ENCODE measurements at regions not wholly inside any gene's neighbourhood (a gene's known extent, or its start where the extent isn't known, plus 50 kb on each side); places are given as distances from the start of the nearest gene placed in this dataset.

DNA sequence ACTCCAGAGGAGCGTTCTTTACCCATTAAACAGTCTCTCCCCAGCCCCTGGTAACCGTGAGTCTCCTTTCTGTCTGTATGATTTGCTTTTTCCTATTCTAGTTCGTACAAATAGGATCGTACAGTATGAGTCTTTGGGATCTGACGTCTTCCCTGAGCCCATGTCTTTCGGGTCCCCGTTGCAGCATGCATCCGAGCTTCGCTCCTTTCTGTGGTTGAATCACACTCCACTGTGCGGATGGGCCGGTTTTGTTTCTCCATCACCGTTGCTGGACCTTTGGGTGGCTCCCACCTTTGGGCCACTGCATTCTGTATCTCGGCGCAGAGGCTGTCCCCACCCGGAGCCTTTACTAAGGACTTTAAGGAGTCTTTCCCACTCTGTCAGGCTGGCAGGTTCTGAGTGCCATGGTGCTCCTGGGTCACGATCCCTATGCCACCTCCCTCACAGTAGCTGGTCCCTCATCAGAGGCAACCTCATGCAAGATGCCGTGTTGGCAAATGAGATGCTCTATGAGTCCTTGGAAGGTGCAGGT is 145.7 kb upstream of the COL5A1 start:
- Histone ChIP-seq H3K36me3 (ENCODE audit: control insufficient read depth in 2 of 4, insufficient read depth in 4 of 4, low read length in 3 of 4) (no peaks in the 10 kb centered on the region), H3K23ac (ENCODE audit: insufficient read length) (no peak overlapping the region), H3K79me2 (ENCODE audit: control insufficient read depth in 1 of 2, insufficient read depth in 2 of 2, low read length in 2 of 2) (no peaks in the 10 kb centered on the region), H2AFZ (ENCODE audit: low read length) (no peak overlapping the region), H2BK20ac (ENCODE audit: low read length) (no peak overlapping the region), H3K79me1 (ENCODE audit: low read depth, low read length) (no peaks in the 10 kb centered on the region), H4K5ac (ENCODE audit: insufficient read length, low read depth, low read length) (no peak overlapping the region), H3K27me3 (replicated peaks in 1 of 4; ENCODE audit: control insufficient read depth in 3 of 4, extremely low read depth in 1 of 4, insufficient read depth in 3 of 4, low read length in 3 of 4) (no peaks in the 10 kb centered on the region; a peak in 1 of 7 replicates), H3K9me3 (ENCODE audit: insufficient read depth in 2 of 2, low read depth in 1 of 2, low read length in 1 of 2) (no peaks in the 10 kb centered on the region; a peak in 1 of 4 replicates), H4K20me1 (replicated peaks in 1 of 2; ENCODE audit: control insufficient read depth in 1 of 2, insufficient read depth in 2 of 2, low read length in 2 of 2) (no peaks in the 10 kb centered on the region), H3K9ac (replicated peaks in 1 of 4; ENCODE audit: extremely low read depth in 1 of 4, low read depth in 3 of 4, low read length in 3 of 4) (no peak overlapping the region), H4K91ac (replicated peaks; ENCODE audit: insufficient read length, low read length) (no peak overlapping the region), H2BK120ac (replicated peaks; ENCODE audit: low read depth, low read length) (no peak overlapping the region), H4K8ac (ENCODE audit: extremely low read depth, insufficient read depth, low read length) (no peak overlapping the region), H3K18ac (ENCODE audit: extremely low read depth, low read length) (no peak overlapping the region), H2AK5ac (ENCODE audit: low read depth, low read length) (no peak overlapping the region), H3K14ac (ENCODE audit: insufficient read length) (no peak overlapping the region), H2BK12ac (ENCODE audit: low read depth, low read length) (no peak overlapping the region), H3K4me2 (ENCODE audit: insufficient read depth in 1 of 2, low read depth in 2 of 2, low read length in 2 of 2) (no peak overlapping the region), H2BK5ac (ENCODE audit: low read depth, low read length) (no peak overlapping the region), H3K4ac (replicated peaks; ENCODE audit: insufficient read length, low read depth, low read length) (no peak overlapping the region), H3K27ac (ENCODE audit: low read depth, low read length) (no peak overlapping the region), H3K4me3 (ENCODE audit: extremely low read depth in 1 of 4, insufficient read depth in 2 of 4, low read depth in 3 of 4, low read length in 4 of 4) (no peak overlapping the region), H3K23me2 (ENCODE audit: low read depth, low read length) (no peaks in the 10 kb centered on the region), H3K56ac (replicated peaks; ENCODE audit: insufficient read length, low read depth, low read length) (no peak overlapping the region), H3K4me1 (replicated peaks in 1 of 4; ENCODE audit: control insufficient read depth in 3 of 4, insufficient read depth in 4 of 4, low read length in 3 of 4) (peaks cover 0 to 5% (median 0%) of the 10 kb centered on the region in 4 experiments; a peak in 2 of 7 replicates), H2BK15ac (ENCODE audit: low read length) (no peak overlapping the region)
- DNase-seq (ENCODE audit: low read depth in 1 of 2, low spot score in 2 of 2) (no peak), FAIRE-seq (no peak)
- TF ChIP-seq GABPA (IDR thresholded peaks at IDR 0.05; ENCODE audit: borderline replicate concordance, insufficient read depth, low read length) (no peak), EP300 (IDR thresholded peaks at IDR 0.05; ENCODE audit: borderline replicate concordance in 1 of 2, low read depth in 2 of 2, low read length in 2 of 2) (no peak), SP1 (IDR thresholded peaks at IDR 0.05; ENCODE audit: low read depth, low read length) (no peak), RFX5 (IDR thresholded peaks at IDR 0.05; ENCODE audit: borderline replicate concordance, low read depth, low read length) (no peak), SP2 (IDR thresholded peaks at IDR 0.05; ENCODE audit: low read length) (no peak), PHF8 (conservative IDR thresholded peaks at IDR 0.05; ENCODE audit: low read depth, low read length) (no peak), MAX (IDR thresholded peaks at IDR 0.05) (no peak), HDAC2 (IDR thresholded peaks at IDR 0.05; ENCODE audit: borderline replicate concordance in 1 of 2, low read depth in 2 of 2, low read length in 2 of 2) (no peak), KDM4A (IDR thresholded peaks at IDR 0.05; ENCODE audit: low read depth, low read length, severe bottlenecking) (no peak)
- TF ChIP-seq, protein P1, sequence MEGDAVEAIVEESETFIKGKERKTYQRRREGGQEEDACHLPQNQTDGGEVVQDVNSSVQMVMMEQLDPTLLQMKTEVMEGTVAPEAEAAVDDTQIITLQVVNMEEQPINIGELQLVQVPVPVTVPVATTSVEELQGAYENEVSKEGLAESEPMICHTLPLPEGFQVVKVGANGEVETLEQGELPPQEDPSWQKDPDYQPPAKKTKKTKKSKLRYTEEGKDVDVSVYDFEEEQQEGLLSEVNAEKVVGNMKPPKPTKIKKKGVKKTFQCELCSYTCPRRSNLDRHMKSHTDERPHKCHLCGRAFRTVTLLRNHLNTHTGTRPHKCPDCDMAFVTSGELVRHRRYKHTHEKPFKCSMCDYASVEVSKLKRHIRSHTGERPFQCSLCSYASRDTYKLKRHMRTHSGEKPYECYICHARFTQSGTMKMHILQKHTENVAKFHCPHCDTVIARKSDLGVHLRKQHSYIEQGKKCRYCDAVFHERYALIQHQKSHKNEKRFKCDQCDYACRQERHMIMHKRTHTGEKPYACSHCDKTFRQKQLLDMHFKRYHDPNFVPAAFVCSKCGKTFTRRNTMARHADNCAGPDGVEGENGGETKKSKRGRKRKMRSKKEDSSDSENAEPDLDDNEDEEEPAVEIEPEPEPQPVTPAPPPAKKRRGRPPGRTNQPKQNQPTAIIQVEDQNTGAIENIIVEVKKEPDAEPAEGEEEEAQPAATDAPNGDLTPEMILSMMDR (IDR thresholded peaks at IDR 0.05; ENCODE audit: control extremely low read depth in 1 of 3, insufficient read depth in 1 of 3, low read depth in 1 of 3, low read length in 3 of 3), result no peak
- CTCF ChIA-PET (ENCODE audit: partially characterized antibody), result no interaction called here
- POLR2A ChIA-PET (ENCODE audit: partially characterized antibody), result no interaction called here
- WGBS, 2 experiments (ENCODE audit: extremely low coverage in 1 of 2, insufficient coverage in 1 of 2, insufficient read length in 1 of 2, insufficient replicate concordance in 2 of 2, low coverage in 1 of 2, low lambda C conversion rate in 2 of 2, missing lambda C conversion rate in 1 of 2), result 94% methylated on average over 17 of the region's 17 CpGs; no CpG with 5 or more reads in 1 of the 2 experiments
